GM03348 (cell line): ENCODE measurements at regions not wholly inside any gene's neighbourhood (a gene's known extent, or its start where the extent isn't known, plus 50 kb on each side); places are given as distances from the start of the nearest gene placed in this dataset.
"Not testable (repeated sequence)": the region's sequence is repeated elsewhere in the genome, so short reads cannot be mapped to it uniquely, and the experiment has no call there.

Experiments used
- DNase-seq: peaks from one replicate; pipeline ENCODE4 v3.0.0; 2012; ENCODE audit warnings: low spot score

DNA sequence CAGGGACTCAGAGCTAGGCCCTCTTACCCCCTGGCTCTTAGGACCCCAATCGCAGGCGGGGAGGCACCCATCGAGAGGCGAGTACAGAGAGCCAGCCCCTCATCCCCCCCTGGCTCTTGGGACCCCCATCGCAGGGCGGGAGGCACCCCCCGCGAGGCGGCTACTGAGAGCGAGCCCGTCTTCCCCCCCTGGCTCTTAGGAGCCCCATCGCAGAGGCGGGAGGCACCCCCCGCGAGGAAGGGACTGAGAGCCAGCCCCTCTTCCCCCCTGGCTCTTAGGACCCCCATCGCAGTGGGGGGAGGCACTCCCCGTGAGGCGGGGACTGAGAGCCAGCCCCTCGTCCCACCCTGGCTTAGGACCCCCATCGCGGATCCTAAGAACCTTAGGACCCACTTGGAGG is 2422.1 kb upstream of the PCDH20 start:
- not testable (repeated sequence) for DNase-seq

DNA sequence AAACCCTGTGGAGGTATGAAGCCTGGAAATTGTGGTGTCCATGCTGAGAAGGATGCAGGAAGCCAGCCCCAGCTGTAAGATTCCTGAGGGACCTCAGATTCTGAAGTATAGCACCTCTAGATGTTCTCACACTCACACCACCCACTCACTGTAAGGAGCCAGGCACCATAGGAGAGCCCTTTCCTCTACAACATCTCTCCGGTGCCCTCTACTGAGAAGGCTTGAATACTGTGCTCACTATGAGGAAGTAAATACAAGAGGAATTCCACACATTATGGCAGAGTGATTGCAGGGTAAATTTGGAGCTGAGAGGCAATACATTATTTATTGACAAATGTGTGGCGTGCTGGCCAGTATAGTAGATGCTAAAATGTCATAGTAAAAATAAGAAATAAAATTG is 2414.0 kb upstream of the PCDH20 start:
- not testable (repeated sequence) for DNase-seq

DNA sequence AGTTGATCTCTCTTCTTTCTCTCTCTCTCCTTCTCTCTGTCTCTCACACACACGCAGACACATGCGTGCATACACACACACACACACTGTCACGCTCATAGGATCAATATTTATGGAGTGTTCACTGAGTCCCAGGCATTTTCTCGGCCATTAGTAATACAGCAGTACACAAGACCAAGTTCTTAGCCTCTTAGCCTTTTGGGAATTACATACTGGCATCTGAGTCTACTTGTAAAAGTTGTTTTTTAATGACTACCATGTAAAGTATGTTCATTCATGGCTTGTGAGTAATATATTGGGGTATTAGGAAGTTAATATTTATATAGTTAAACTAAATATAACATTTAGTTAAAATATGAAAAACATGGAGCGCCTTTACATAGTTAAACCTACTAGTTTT is 2406.1 kb upstream of the PCDH20 start:
- DNase-seq = not testable (repeated sequence)

DNA sequence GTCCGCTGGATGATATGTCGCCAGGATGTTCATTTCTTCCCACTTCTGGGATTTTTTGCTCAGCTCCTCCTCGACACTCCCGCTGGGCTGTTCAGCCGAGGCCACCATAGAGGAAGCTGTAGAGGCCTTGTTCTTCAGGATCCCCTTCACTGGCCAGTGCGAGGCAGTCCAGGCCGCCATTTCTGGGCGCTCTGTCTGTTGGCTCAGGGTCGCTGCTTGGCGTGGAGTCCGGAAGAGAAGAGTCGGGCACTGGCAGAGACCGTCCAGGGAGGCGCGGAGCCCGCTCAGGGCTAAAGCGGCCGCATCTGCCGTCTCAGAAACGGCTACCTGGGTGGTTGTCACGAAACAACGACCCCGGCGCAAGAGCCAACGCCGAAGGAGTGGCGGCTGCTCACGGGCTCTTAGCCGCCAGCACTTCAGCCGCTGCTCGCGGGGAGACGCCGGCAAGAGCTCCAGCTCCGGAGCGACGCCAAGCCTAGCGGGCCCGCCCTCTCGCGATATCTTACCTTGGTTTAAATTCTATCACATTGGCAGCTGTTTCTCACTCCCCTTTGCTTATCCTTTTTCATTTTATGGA is 2395.9 kb upstream of the PCDH20 start:
- DNase-seq = not testable (repeated sequence)

DNA sequence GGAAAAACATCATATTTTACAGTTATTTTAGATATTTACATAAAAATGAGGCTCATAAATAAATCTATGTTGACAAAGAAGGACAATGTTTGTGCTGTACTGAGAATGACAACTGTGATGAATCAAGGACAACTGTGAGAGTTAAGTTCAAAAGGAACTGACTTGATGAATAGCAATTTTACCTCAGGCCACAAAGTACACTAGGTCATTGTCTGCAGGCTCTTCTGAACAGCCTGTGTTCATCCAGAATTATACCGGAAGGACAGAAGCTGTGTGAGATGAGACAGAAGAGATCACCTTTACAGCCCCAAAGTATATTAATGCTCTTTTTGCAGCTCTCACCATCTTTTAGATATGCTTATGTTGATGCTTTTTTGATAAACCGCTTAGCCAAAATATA is 2375.5 kb upstream of the PCDH20 start:
- not testable (repeated sequence) for DNase-seq

DNA sequence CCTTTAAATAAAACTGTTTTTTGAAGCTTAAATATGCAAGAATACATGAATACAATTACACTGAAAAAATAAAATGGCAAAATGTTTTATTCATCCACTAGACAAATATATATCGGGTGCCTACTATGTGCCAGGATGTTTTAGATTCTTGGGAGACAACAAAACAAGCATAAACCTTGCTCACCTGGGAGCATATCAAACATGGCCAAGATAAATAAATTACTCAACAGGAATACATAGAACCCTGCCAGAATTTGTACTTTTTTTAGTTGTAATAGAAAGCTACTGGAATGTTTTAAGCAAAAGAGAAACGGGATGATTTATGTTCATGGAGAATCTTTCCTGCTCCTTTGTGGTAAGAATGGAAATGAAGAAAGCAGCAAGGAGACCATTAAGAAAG is 2358.5 kb upstream of the PCDH20 start:
- DNase-seq = no peak

DNA sequence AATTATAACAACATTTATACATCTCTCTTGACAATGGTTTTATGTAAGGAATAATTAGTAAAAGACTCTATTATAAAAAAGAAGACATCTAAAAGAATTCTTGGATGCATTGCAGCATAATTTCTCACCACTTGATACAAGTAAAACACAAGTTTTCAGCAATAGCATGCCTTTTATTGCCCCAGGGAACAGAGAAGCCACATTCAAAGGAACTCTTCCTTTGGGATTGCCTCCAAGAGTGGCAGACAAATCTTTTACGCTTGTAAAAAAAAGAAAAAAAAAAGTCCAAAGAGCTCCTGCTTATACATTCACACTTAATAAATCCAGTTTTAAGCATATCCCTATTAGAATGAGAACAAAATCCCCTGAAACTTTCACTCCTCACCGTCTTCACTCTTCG is 2357.8 kb upstream of the PCDH20 start:
- no peak for DNase-seq

DNA sequence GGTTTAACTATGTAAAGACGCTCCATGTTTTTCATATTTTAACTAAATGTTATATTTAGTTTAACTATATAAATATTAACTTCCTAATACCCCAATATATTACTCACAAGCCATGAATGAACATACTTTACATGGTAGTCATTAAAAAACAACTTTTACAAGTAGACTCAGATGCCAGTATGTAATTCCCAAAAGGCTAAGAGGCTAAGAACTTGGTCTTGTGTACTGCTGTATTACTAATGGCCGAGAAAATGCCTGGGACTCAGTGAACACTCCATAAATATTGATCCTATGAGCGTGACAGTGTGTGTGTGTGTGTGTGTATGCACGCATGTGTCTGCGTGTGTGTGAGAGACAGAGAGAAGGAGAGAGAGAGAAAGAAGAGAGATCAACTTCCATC is 2342.0 kb upstream of the PCDH20 start:
- not testable (repeated sequence) for DNase-seq

DNA sequence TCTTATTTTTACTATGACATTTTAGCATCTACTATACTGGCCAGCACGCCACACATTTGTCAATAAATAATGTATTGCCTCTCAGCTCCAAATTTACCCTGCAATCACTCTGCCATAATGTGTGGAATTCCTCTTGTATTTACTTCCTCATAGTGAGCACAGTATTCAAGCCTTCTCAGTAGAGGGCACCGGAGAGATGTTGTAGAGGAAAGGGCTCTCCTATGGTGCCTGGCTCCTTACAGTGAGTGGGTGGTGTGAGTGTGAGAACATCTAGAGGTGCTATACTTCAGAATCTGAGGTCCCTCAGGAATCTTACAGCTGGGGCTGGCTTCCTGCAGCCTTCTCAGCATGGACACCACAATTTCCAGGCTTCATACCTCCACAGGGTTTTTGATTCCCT is 2334.2 kb upstream of the PCDH20 start:
- DNase-seq = not testable (repeated sequence)

DNA sequence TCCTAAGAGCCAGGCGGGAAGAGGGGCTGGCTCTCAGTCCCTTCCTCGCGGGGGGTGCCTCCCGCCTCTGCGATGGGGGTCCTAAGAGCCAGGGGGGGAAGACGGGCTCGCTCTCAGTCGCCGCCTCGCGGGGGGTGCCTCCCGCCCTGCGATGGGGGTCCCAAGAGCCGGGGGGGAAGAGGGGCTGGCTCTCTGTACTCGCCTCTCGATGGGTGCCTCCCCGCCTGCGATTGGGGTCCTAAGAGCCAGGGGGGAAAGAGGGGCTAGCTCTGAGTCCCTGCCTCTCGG is 2326.1 kb upstream of the PCDH20 start:
- DNase-seq = not testable (repeated sequence)

DNA sequence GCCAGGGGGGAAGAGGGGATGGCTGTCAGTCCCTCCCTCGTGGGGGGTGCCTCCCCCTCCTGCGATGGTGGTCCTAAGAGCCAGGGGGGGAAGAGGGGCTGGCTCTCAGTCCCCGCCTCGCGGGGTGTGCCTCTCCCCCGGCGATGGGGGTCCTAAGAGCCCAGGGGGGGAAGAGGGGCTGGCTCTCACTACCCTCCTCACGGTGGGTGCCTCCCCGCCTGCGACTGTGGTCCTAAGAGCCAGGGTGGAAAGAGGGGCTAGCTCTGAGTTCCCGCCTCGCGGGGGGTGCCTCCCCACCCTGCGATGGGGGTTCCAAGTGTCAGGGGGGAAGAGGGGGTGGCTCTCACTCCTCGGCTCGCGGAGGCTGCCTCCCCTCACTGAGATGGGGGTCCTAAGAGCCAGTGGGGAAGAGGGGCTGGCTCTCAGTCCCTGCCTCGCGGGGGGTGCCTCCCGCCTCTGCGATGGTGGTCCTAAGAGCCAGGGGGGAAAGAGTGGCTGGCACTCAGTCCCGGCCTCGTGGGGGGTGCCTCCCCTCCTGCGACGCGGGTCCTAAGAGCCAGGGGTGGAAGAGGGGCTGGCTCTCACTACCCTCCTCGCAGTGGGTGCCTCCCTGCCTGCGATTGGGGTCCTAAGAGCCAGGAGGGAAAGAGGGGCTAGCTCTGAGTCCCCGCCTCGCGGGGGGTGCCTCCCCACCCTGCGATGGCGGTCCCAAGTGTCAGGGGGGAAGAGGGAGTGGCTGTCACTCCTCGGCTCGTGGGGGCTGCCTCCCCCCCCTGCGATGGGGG is 2325.6 kb upstream of the PCDH20 start:
- no peak for DNase-seq

DNA sequence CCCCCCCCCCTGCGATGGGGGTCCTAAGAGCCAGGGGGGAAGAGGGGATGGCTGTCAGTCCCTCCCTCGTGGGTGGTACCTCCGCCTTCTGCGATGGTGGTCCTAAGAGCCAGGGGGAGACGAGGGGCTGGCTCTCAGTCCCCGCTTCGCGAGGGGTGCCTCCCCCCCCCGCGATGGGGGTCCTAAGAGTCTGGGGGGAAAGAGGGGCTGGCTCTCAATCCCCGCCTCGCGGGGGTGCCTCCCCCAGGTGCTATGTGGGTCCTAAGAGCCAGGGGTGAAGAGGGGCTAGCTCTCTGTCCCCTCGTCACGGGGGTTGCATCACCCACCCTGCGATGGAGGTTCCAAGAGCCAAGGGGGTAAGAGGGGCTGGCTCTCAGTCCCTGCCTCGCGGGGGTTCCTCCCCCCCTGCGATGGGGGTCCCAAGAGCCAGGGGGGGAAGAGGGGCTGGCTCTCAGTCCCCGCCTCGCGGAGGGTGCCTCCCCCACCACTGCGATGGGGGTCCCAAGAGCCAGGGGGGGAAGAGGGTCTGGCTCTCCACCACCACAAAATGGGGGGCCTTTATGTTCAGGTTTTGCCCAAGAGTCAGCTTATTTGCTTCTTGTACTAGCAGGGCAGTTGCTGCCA is 2323.6 kb upstream of the PCDH20 start:
- DNase-seq = not testable (repeated sequence)

DNA sequence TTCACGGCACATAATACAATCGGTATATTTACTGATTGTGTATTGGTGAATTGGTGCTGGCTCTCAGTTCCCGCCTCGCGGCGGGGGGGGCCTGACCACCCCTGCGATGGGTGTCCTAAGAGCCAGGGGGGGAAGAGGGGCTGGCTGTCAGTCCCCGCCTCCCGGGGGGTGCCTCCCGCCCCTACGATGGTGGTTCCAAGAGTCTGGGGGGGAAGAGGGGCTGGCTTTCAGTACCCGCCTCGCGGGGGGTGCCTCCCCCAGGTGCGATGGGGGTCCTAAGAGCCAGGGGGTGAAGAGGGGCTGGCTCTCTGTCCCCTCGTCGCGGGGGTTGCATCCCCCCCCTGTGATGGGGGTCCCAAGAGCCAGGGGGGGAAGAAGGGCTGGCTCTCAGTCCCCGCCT is 2321.8 kb upstream of the PCDH20 start:
- no peak for DNase-seq

DNA sequence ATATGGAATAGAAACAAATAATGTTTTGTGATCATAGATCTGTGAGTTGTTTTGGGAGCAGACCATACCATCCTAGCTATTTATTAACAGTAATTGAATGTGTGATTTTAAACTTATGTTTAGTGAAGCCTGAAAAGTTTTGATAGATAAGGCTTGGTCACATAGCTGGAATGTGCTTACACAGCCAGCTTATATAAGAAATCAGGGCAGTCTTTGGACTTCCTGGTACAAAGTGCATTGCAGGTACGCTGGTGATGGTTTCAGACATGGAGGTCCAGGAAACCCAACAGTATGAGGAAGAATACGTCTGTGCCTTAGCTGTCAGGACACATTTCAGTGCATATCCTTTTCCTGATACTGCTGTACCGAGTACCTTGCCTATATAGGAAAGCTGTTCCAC is 2316.2 kb upstream of the PCDH20 start:
- DNase-seq = no peak

DNA sequence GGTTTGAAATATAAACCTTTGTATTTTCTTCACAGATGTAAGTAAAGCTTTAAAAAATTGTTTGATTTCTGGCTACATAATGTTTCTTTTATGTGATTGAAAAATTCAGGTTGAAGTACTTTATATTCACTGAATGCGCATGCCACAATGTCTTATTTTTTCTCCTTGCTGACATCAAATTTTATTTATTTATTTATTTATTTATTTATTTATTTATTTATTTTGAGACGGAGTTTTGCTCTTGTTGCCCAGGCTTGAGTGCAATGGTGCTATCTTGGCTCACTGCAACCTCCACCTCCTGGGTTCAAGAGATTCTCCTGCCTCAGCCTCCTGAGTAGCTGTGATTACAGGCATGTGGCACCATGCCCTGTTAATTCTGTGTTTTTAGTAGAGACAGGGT is 2296.5 kb upstream of the PCDH20 start:
- not testable (repeated sequence) for DNase-seq

DNA sequence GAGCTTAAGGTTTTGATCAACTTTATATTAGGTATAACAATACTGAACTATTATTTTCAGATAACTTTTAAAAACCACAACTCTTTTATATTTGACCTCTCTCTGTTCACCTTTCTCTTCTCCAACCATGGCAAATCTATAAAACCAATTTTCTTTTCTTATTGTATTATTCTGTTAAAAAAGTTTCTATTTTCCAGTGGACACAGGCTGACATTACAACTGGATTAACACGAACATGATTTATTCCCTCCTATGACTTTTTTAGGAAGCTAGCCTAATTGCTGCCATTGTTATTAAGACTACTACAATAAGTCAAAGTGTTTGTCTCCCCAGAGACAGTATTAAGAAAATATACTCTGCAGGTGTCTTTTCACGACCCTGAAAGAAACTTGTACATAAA is 2291.1 kb upstream of the PCDH20 start:
- no peak for DNase-seq

DNA sequence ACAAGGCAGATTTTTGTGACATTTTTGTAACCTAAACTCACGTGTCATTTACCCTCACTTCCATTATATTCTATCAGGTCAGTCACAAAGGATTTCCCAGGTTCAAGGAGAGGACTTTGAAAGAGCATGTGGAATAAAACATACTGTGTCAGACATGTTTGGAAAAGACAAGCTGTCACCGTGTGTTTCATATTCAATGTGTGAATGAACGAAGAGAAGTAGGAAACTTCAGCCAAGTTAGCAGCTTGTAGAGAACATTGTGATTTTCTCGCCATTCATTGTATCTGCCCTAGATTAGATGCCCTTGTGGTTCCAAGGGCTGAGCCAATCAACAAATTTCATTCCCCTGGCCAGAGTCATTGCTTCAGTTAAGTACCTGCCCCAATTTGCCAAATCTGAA is 2288.9 kb upstream of the PCDH20 start:
- no peak for DNase-seq

DNA sequence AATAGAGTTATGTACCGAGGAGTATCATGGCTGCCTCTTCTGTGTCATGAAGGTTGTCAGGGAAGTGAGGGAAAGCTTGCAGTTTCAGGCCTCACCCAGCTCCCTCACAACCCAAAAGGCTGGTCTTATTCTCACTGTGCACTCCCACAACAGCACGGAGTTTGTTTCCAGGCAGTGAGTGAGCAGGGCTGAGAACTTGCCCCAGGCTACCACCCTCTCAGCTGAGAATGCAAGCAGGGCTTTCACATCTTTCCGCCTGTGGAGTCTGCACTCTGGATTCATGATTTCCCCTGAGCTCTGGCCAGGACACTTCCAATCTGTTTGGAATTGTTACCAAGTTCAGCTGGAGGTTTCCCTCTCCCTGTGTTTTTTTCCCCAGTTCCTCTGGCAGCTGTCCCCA is 2284.7 kb upstream of the PCDH20 start:
- DNase-seq = no peak

DNA sequence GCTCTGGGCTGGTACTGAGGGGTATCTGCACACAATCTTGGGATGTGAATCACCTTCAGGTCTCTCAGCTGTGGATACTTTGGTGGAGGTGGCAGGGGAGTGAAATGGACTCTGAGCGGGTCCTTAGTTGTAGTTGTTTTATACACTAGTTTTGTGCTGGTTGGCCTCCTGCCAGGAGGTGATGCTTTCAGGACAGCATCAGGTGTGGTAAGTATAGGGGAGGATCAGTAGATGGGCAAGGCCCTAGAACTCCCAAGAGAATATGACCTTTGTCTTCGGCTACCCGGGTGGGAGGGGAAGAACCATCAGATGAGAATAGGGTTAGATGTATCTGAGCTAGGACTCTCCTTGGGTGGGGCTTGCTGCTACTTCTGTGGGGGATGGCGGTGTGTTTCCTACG is 2284.3 kb upstream of the PCDH20 start:
- no peak for DNase-seq

DNA sequence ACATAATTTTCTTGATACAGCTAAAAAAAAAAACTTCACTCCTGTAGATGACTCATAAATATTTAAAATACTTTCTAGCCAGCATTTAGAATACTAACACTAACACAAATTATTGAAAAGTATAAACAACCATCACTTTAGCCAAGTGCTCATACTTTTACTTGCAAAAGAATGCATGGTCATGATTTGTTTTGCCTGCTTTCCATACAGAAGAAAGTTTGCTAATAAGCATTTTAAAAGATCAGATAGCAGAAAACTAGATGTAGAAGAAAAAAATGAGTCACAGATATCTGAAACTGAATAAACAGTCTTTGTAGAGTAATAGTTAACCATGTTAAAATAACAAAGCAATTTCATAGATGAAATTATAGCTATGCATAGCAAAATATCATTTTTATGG is 2280.4 kb upstream of the PCDH20 start:
- DNase-seq = peak; percentile 5

DNA sequence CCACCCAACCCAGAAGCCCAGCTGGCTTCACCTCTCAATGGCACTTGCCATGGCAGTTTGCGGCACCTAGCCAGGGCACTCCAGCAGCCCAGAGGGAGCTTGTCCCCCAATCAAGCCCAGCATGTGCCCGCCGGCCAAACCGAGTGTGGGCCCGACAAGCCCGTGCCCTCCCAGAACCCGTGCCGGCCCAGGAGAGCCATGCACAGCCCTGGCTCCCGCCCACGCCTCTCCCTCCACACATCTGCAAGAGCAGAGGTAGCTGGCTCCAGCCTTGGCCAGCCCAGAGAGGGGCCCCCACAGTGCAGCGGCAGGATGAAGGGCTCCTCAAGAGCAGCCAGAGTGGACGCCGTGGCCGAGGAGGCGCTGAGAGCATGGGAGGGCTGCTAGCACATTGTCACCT is 2278.0 kb upstream of the PCDH20 start:
- no peak for DNase-seq

DNA sequence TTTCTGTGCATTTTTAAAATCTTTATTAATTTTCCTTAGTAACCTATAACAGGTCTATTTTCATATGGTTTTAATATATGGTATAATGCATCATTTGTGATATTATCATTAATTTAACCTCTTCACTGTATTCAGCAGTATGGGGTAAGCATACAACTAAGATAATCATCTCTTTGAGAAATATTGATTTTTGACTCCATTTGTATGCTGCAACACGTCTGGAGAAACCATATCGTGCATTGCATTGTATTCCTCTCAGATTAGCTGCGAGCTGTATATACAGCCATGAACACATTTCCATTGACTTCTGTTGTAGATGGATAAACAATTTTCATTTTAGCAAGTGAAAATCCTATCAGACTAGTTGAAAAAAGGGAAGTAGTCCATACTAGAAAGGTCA is 2275.8 kb upstream of the PCDH20 start:
- no peak for DNase-seq

DNA sequence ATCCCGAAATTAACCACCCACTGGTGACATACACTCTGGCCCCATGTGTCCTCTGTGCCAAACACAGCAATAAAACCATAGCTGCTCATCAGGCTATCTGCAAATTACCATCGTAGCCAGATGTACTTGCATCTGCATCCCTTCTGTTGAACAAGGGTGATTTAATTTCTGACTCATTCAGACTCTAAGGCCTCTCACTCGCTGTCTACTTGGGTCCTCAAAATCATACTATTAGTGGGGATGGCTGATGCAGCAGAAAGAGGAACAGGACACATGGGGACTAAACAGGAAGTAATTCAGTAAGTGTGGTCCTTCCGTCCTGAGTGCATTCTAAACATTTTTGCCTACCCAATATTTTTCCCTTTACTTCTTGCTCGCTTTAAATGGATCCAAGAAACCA is 2275.0 kb upstream of the PCDH20 start:
- no peak for DNase-seq

DNA sequence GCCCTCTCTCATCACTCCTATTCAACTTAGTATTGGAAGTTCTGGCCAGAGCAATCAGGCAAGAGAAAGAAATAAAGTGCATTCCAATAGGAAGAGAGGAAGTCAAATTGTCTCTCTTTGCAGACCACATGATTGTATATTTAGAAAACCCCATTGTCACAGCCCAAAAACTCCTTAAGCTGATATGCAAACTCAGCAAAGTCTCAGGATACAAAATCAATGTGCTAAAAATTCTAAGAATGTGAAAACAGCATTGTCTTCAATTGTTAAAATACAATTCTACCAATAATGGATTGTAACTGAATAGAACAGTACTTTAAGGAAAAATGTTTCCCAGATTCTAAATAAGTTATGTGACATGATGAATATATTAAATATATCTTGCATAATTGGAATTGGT is 2269.2 kb upstream of the PCDH20 start:
- DNase-seq = no peak
